T-helper 1 cell (primary cell): ENCODE measurements at regions not wholly inside any gene's neighbourhood (a gene's known extent, or its start where the extent isn't known, plus 50 kb on each side); places are given as distances from the start of the nearest gene placed in this dataset.
A peak's percentile ranks its signal among the peaks of the same experiment; 100 is the strongest.
"Not testable (repeated sequence)": the region's sequence is repeated elsewhere in the genome, so short reads cannot be mapped to it uniquely, and the experiment has no call there.

Experiments used
- DNase-seq, 5 donors: peaks; one replicate each; pipeline ENCODE4 v3.0.0-alpha.2; 2012 to 2020

DNA sequence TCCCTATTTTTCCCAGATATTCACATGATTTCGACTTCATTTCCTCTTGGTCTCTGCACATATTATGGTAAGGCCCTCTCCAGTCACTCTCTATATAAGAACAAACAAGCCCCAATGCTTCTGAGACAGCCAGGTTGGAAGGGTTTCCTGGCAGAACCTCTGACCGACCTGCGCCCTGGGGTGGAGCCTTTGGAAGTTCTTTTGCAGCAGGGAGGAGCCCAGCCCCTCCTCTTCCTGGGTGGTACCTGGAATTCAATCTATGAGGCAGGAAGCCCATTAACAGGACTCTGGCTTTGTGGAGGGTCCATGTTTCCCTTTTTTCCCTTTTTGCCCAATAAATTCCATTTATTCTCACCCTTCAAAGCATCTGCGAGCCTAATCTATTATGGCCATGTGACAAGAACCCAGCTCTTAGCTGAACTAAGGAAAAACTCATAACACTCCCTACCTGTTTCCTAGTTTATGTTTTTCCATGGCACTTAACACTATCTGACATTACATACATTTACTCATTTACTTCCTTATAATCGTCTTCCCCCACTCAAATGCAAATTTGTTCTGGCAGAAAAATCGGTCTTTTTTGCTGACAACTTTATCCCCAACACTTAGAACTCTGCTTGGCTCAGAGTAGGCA, 92.5 kb upstream of the FRMD4A start:
- DNase-seq = no peak

GRCh38 chr10:14422431-14422830, 91.7 kb upstream of the FRMD4A start:
- DNase-seq = no peak

DNA sequence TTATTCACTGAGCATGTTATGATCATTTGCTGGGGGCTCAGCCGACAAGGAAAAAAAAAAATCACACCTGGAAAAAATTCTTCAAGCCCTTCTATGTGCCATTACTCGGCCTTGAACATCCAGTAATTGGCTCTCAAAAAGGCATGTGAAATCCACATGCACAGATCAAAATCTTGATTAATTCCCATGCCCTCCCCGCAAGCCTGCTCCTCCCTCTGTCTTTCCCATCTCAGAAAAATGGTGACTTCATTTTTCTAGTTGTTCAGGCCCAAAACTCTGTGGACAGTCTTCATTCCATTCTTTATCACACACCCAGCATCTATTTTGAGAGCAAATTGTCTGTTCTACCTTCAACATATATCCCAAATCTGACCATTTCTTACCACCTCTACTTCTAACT, 91.2 kb upstream of the FRMD4A start:
- DNase-seq = no peak

DNA sequence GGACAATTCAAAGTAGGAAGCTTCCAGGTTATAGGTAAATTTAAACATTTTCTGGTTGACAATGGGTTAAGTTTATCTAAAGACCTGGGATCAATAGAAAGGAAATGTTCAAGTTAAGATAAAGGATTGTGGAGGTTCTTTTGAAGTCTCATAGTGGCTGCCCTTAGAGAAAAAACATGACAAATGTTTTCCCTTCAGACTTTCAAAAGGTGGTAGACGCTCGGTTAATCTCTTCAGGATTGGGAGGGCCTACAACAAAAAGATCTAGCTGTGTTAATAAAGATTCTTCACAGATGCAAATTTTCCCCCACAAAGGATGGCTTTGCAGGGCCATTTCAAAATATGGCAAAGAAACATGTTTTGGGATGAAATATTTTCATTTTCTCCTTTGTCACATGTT, 86.6 kb upstream of the FRMD4A start:
- DNase-seq = not testable (repeated sequence)

- no peak for DNase-seq
Observed at GRCh38 chr10:14416308-14416700, 85.6 kb upstream of the FRMD4A start.

GRCh38 chr10:14415676-14416307, 85.1 kb upstream of the FRMD4A start:
- DNase-seq = no peak

- DNase-seq = no peak
Observed at GRCh38 chr10:14414901-14415300, 84.2 kb upstream of the FRMD4A start.

- no peak for DNase-seq
Observed at GRCh38 chr10:14413523-14413922, 82.8 kb upstream of the FRMD4A start.

DNA sequence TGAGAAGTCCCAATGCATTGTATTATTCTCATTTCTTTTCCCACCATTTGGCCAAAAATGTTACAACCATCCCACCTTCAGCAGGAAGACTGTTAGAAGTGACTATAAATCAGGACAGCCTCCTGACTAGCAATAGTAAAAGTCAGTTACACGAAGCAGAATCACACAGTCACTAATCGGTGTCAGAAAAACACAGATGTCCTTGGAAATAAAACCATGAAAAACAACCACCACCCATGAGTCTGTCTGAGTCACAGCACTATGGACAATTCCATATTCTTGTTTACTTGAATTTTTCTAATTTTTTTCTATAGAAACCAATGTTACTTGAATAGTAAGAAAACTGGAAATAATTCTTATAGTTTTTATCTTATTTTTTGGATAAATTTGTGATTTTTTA, 81.9 kb upstream of the FRMD4A start:
- DNase-seq = no peak

DNA sequence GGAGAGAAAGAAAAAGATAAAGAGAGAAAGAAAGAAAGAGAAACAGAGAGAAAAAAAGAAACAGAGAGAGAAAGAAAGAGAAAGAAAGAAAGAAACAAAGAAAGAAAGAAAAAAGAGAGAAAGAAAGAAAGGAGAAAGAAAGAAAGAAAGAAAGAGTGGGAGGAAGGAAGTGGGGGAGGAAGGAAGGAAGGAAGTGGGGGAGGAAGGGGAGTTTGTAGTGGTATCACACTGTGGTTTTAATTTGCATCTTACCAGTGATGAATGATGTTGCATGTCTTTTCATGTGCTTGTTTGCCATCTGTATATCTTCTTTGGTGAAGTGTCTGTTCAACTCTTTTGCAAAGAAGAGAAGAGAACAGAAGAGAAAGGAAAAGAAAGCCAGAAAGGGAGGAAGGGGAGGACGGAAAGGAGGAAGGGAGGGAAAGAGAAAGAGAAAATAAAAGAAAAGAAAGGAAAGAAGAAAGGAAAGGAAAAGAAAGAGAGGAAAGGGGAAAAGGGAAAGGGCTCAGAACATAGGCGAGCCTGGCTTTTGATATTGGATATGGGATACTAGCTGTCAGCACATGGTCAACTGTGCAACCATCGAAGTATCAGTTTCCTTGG, 79.2 kb upstream of the FRMD4A start:
- DNase-seq = no peak

DNA sequence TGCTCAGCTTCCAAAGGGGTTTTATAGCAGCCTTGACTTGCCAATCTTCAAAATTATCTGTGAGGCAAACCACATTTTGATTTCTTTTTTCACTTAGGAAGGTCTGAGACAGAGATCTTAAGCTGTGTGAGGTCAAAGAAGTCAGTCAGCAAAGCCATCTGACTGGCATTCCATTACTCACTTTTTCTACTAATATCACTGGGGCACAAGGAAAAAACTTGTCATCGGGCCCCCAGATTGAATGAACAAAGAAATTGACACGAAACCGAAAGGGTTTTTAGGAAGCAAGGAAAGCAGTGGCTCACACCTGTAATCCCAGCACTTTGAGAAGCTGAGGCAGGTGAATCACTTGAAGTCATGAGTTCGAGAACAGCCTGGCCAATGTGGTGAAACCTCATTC, 78.5 kb upstream of the FRMD4A start:
- no peak for DNase-seq

GRCh38 chr10:14408139-14408538, 77.4 kb upstream of the FRMD4A start:
- no peak for DNase-seq

DNA sequence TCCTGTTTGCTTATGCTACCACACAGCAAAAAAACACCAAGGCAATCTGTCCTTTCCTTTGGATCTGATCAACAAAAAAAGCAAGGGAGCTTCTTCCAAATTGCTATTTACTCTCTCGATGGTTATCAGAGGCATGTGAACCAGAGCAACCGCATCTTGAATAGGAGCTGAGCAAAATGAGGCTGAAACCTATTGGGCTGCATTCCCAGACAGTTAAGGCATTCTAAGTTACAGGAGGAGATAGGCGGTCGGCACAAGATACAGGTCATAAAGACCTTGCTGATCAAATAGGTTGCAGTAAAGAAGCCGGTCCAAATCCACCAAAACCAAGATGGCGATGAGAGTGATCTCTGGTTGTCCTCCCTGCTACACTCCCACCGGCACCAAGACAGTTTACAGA, 76.8 kb upstream of the FRMD4A start:
- DNase-seq = no peak

DNA sequence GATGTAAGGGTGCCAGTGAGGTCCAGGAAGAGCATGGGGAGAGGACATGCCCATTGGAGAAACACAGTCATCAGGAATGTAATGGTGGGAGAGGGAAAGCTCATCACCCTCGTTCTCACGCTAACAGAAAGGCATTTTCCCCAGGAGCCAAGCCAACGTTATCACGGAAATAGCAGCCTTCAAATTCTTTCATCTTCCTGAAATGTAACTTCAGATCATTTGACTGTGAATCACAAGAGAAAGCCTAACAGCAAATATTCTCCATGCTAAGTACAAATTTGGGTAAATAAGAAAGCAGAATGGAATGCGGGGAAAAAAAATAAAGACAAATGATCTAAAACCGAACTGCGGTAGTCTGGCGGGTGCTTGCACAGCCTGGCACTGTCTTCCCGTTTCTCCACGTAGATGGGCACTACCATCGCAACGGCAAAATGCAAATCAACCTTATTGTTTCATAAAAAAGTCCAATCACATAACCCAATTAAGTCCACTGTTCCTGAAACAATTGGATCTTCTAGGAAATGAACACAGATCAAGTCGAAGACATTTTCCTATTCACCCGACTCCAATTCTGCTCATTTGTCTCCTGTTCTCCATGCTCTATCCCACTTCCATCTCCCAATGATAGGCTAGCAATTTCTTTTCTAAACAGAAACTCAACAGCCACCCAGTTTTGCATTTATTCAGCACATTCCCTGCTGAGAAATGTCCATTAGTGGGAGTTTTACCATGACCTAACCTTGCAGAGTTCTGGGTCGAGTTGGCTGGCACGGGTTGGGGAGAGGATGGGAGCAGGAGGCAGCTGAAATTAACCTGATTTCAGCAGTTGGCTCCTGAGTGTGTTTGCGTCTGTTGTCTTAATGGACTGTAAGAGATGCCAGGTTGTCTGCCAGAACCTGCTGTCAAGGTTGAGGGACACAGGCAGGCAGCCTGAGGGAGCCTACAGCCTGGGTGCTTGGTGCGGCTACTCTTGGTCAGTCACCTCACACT, 74.6 kb upstream of the FRMD4A start:
- no peak for DNase-seq

DNA sequence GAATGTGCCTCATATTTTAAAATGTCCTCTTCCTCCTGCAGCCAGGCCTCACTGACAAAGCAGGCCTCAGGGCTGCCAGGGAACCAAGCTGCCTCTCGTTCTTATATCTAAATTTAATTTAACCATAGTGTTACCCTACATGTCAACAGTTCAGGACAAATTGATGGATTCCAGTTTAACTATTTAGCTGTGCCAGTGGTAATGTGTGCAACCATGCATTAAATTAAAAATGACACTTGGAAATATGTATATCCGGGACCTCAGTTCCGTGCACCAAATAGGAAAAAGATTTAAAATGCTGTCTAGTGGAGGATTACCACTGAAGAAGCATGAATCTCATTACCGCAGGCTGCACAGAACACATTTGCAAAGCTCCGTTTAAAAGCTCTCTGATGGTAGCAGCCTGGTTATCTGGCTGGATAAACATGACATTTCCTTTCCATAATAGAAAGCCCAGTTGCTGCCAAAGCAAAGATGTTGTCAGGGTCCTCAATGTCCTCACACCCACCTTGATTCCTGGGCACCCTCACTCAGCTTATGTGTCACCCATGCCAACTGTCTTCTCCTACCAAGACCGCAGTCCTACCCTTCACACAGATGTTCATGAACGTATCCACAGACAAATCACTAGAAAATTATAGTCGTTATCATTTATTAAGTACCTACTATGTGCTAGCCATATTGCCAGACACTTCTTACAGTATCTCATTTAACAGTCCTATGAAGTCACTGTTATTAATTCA, 73.3 kb upstream of the FRMD4A start:
- DNase-seq = no peak

GRCh38 chr10:14403359-14403758, 72.6 kb upstream of the FRMD4A start:
- DNase-seq = no peak

DNA sequence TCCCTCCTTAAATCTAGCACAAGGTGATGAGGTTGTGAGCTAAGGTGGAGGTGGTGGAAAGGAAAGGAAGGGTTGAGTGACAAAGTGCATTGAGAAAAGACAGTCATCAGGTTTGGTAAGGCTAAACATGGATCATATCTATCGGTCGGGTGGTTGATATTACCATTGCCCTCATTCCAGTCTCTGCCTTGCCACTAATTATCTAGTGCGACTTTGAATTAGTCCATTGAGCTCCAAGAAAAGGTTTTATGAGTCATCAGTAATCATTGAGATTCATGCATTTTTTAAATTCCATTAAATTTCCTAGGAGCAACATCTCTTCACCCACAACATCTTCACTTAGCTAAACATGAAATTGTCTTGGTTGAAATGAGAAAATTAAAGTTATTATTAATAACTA, 68.9 kb upstream of the FRMD4A start:
- no peak for DNase-seq

- DNase-seq = no peak
Observed at GRCh38 chr10:14397066-14397465, 66.3 kb upstream of the FRMD4A start.

GRCh38 chr10:14396411-14397048, 65.8 kb upstream of the FRMD4A start:
- no peak for DNase-seq

- DNase-seq = no peak
Observed at GRCh38 chr10:14394179-14394578, 63.5 kb upstream of the FRMD4A start.

DNA sequence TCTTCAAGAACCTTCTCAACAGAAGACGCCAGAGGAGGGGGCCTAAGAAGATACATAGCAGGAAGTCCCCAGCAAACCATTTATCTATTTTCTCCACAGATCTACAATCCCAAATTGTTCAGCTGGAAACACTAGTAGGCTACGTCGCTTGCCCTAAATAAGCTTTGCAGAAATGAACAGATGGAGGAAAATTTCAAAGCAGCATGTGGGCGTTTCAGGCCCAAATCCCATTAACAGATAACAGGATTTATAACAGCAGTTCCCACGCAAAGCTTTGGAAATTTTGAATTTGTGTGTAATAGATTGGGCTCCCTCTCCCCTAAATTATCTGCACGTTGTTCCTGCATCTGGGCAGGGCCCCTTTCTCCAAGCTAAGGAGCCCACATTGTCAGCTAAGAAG, 60.6 kb upstream of the FRMD4A start:
- DNase-seq = no peak

GRCh38 chr10:14389981-14390590, 59.4 kb upstream of the FRMD4A start:
- peak in 1 of 5 donors; percentile 74 for DNase-seq
